ENCODE measurements at regions not wholly inside any gene's neighbourhood (a gene's known extent, or its start where the extent isn't known, plus 50 kb on each side); places are given as distances from the start of the nearest gene placed in this dataset.
"Not testable (repeated sequence)": the region's sequence is repeated elsewhere in the genome, so short reads cannot be mapped to it uniquely, and the experiment has no call there.

GRCh38 chr11:38582151-38582550 lies 1984.1 kb upstream of the RAG2 start:
- DNase-seq (ENCODE audit: low read depth), result no peak

- no peak for DNase-seq (ENCODE audit: low read depth)
Observed at GRCh38 chr11:38577769-38578168, 1979.7 kb upstream of the RAG2 start.

GRCh38 chr11:38562562-38562961 lies 1964.5 kb upstream of the RAG2 start:
- no peak for DNase-seq (ENCODE audit: low read depth)

GRCh38 chr11:38553148-38553547 lies 1955.1 kb upstream of the RAG2 start:
- DNase-seq (ENCODE audit: low read depth), result no peak

- no peak for DNase-seq (ENCODE audit: low read depth)
Observed at GRCh38 chr11:38547462-38547861, 1949.4 kb upstream of the RAG2 start.

- DNase-seq (ENCODE audit: low read depth), result no peak
Observed at GRCh38 chr11:38543986-38544385, 1946.0 kb upstream of the RAG2 start.

- DNase-seq (ENCODE audit: low read depth), result no peak
Observed at GRCh38 chr11:38543311-38543710, 1945.3 kb upstream of the RAG2 start.

- DNase-seq (ENCODE audit: low read depth), result no peak
Observed at GRCh38 chr11:38538866-38539680, 1941.0 kb upstream of the RAG2 start.

- DNase-seq (ENCODE audit: low read depth), result no peak
Observed at GRCh38 chr11:38530226-38530625, 1932.2 kb upstream of the RAG2 start.

- no peak for DNase-seq (ENCODE audit: low read depth)
Observed at GRCh38 chr11:38524945-38525344, 1926.9 kb upstream of the RAG2 start.

- DNase-seq (ENCODE audit: low read depth), result no peak
Observed at GRCh38 chr11:38517991-38518390, 1920.0 kb upstream of the RAG2 start.

- DNase-seq (ENCODE audit: low read depth), result not testable (repeated sequence)
Observed at GRCh38 chr11:38512830-38513229, 1914.8 kb upstream of the RAG2 start.

GRCh38 chr11:38510041-38510440 lies 1912.0 kb upstream of the RAG2 start:
- DNase-seq (ENCODE audit: low read depth), result no peak

GRCh38 chr11:38503876-38504275 lies 1905.8 kb upstream of the RAG2 start:
- no peak for DNase-seq (ENCODE audit: low read depth)

GRCh38 chr11:38498721-38499120 lies 1900.7 kb upstream of the RAG2 start:
- DNase-seq (ENCODE audit: low read depth), result no peak

- DNase-seq (ENCODE audit: low read depth), result no peak
Observed at GRCh38 chr11:38491986-38492385, 1894.0 kb upstream of the RAG2 start.

GRCh38 chr11:38481391-38481790 lies 1883.4 kb upstream of the RAG2 start:
- no peak for DNase-seq (ENCODE audit: low read depth)

GRCh38 chr11:38476808-38477575 lies 1879.0 kb upstream of the RAG2 start:
- DNase-seq (ENCODE audit: low read depth), result no peak

GRCh38 chr11:38461751-38462150 lies 1863.7 kb upstream of the RAG2 start:
- DNase-seq (ENCODE audit: low read depth), result no peak

GRCh38 chr11:38460896-38461295 lies 1862.9 kb upstream of the RAG2 start:
- no peak for DNase-seq (ENCODE audit: low read depth)

GRCh38 chr11:38460429-38460828 lies 1862.4 kb upstream of the RAG2 start:
- DNase-seq (ENCODE audit: low read depth), result no peak

- DNase-seq (ENCODE audit: low read depth), result no peak
Observed at GRCh38 chr11:38456371-38456770, 1858.3 kb upstream of the RAG2 start.

- DNase-seq (ENCODE audit: low read depth), result no peak
Observed at GRCh38 chr11:38448284-38448683, 1850.2 kb upstream of the RAG2 start.

Measured in forelimb muscle (tissue), 1 donor.